Liver (tissue), 8 donors: ENCODE measurements at regions not wholly inside any gene's neighbourhood (a gene's known extent, or its start where the extent isn't known, plus 50 kb on each side); places are given as distances from the start of the nearest gene placed in this dataset.

ENCODE experiments used
- DNase-seq: peaks from one replicate; pipeline ENCODE4 v3.0.0-alpha.2; 2017; ENCODE audit warnings: low spot score
- H3K27ac ChIP-seq, 2 donors: one replicate each; pipeline ENCODE4 v1.7.0; 2013; ENCODE audit warnings: inconsistent platforms in 2 of 2, low read length in 2 of 2, control low read depth in 1 of 2, low read depth in 1 of 2, mild to moderate bottlenecking in 1 of 2
- H3K27me3 ChIP-seq, 4 donors: one replicate each; pipeline versions ENCODE4 v1.6.1 to v1.7.0; 2013; ENCODE audit warnings: low read length in 3 of 4, inconsistent platforms in 1 of 4, mild to moderate bottlenecking in 1 of 4, moderate library complexity in 1 of 4; ENCODE audit not compliant: control insufficient read depth in 4 of 4, insufficient read depth in 4 of 4
- H3K36me3 ChIP-seq, 4 donors: one replicate each; pipeline versions ENCODE4 v1.6.1 to v1.7.0; 2013; ENCODE audit warnings: low read length in 3 of 4, mild to moderate bottlenecking in 3 of 4, low read depth in 1 of 4, moderate library complexity in 1 of 4; ENCODE audit not compliant: control insufficient read depth in 4 of 4, insufficient read depth in 3 of 4
- H3K4me1 ChIP-seq, 4 donors: one replicate each; pipeline versions ENCODE4 v1.6.1 to v1.7.0; 2013; ENCODE audit warnings: low read length in 3 of 4, mild to moderate bottlenecking in 3 of 4, moderate library complexity in 1 of 4; ENCODE audit not compliant: control insufficient read depth in 4 of 4, insufficient read depth in 4 of 4
- H3K4me3 ChIP-seq, 3 donors: one replicate each; pipeline versions ENCODE4 v1.6.1 to v1.7.0; 2013; ENCODE audit warnings: low read length in 3 of 3, control low read depth in 1 of 3, low read depth in 1 of 3, mild to moderate bottlenecking in 1 of 3
- H3K9ac ChIP-seq, 2 donors: one replicate each; pipeline ENCODE4 v1.7.0; 2013; ENCODE audit warnings: low read length in 2 of 2, mild to moderate bottlenecking in 2 of 2, moderate library complexity in 2 of 2, control low read depth in 1 of 2, low read depth in 1 of 2
- H3K9me3 ChIP-seq, 4 donors: one replicate each; pipeline versions ENCODE4 v1.6.1 to v1.7.0; 2013; ENCODE audit warnings: low read length in 3 of 4; ENCODE audit not compliant: control insufficient read depth in 4 of 4
- CTCF ChIP-seq: fragments of 150-350 bp; IDR thresholded peaks from 2 replicates; pipeline ENCODE4 v1.5.1; 2017; ENCODE audit warnings: improper control_type of control experiment, low read depth, low read length; ENCODE audit not compliant: missing input control
- EGR1 ChIP-seq, 2 donors: IDR thresholded peaks; 2 replicates each; pipeline ENCODE4 v1.6.1; 2016 to 2018; ENCODE audit warnings: antibody characterized with exemption in 2 of 2, low read depth in 2 of 2
- FOXA2 ChIP-seq: IDR thresholded peaks from 2 replicates; pipeline ENCODE4 v1.6.1; 2016; ENCODE audit warnings: antibody characterized with exemption
- GABPA ChIP-seq, 2 donors: IDR thresholded peaks in 1 of 2; conservative IDR thresholded peaks in 1 of 2; 2 replicates each; pipeline ENCODE4 v1.6.1; 2016; ENCODE audit warnings: antibody characterized with exemption in 2 of 2, mild to moderate bottlenecking in 1 of 2, moderate library complexity in 1 of 2
- HNF4A ChIP-seq, 2 donors: conservative IDR thresholded peaks; 2 replicates each; pipeline ENCODE4 v1.6.1; 2016; ENCODE audit warnings: antibody characterized with exemption in 2 of 2, mild to moderate bottlenecking in 2 of 2
- JUND ChIP-seq, 2 donors: IDR thresholded peaks; 2 replicates each; pipeline ENCODE4 v1.6.1; 2016; ENCODE audit warnings: antibody characterized with exemption in 2 of 2
- MAX ChIP-seq: IDR thresholded peaks from 2 replicates; pipeline ENCODE4 v1.6.1; 2016; ENCODE audit warnings: antibody characterized with exemption
- NR2F2 ChIP-seq: IDR thresholded peaks from 2 replicates; pipeline ENCODE4 v1.6.1; 2016; ENCODE audit warnings: antibody characterized with exemption
- REST ChIP-seq: IDR thresholded peaks from 2 replicates; pipeline ENCODE4 v1.6.1; 2016; ENCODE audit warnings: antibody characterized with exemption, mild to moderate bottlenecking
- RXRA ChIP-seq, 2 donors: IDR thresholded peaks; 2 replicates each; pipeline ENCODE4 v1.6.1; 2017 to 2018; ENCODE audit warnings: antibody characterized with exemption in 2 of 2, mild to moderate bottlenecking in 1 of 2
- SP1 ChIP-seq: IDR thresholded peaks from 2 replicates; pipeline ENCODE4 v1.6.1; 2018; ENCODE audit warnings: antibody characterized with exemption, mild to moderate bottlenecking
- TAF1 ChIP-seq: conservative IDR thresholded peaks from 2 replicates; pipeline ENCODE4 v1.6.1; 2016; ENCODE audit warnings: antibody characterized with exemption, mild to moderate bottlenecking
- ZBTB33 ChIP-seq: IDR thresholded peaks from 2 replicates; pipeline ENCODE4 v1.6.1; 2016; ENCODE audit warnings: antibody characterized with exemption
- WGBS: extraction: QIAGEN DNeasy Blood & Tissue Kit; methylation state at CpG from one replicate; pipeline ENCODE4 v1.1.7; 2013; 5-methylcytosine and 5-hydroxymethylcytosine counted together
- donor health status: healthy.
- donor health status: healthy.
- donor health status: healthy.
- donor health status: healthy.
- donor health status: healthy.

GRCh38 chr6:79385333-79385732, 150.9 kb upstream of the HMGN3 start (continued):
- TF ChIP-seq CTCF, result no peak
- no peak for TF ChIP-seq GABPA (IDR thresholded peaks at IDR 0.05 in 1 of 2, conservative IDR thresholded peaks at IDR 0.05 in 1 of 2)

GRCh38 chr6:79384845-79385244, 150.4 kb upstream of the HMGN3 start:
- Histone ChIP-seq H3K27me3 (no peaks in the 10 kb centered on the region), H3K4me3 (no peak overlapping the region), H3K9ac (no peak overlapping the region), H3K36me3 (no peaks in the 10 kb centered on the region), H3K4me1 (no peaks in the 10 kb centered on the region), H3K27ac (no peak overlapping the region), H3K9me3 (no peaks in the 10 kb centered on the region)
- TF ChIP-seq MAX (no peak), RXRA (IDR thresholded peaks at IDR 0.05) (no peak), JUND (IDR thresholded peaks at IDR 0.05) (no peak), EGR1 (IDR thresholded peaks at IDR 0.05; ENCODE audit: low read depth in 2 of 2) (no peak), SP1 (no peak), GABPA (IDR thresholded peaks at IDR 0.05 in 1 of 2, conservative IDR thresholded peaks at IDR 0.05 in 1 of 2) (no peak), REST (no peak), HNF4A (conservative IDR thresholded peaks at IDR 0.05) (no peak), CTCF (no peak), FOXA2 (no peak), TAF1 (no peak), NR2F2 (no peak), ZBTB33 (no peak)
- 77% methylated on average over 1 of the region's 1 CpG for WGBS
- DNase-seq, result no peak
